OCI-LY7 (cell line): ENCODE measurements at regions not wholly inside any gene's neighbourhood (a gene's known extent, or its start where the extent isn't known, plus 50 kb on each side); places are given as distances from the start of the nearest gene placed in this dataset.

ENCODE experiments used
- BruUV-seq: library from RNA; stranded (reverse); fragments of 400-500 nt; replicated peaks from 2 replicates; lab custom pipeline; 2021; lab: Mats Ljungman, UMichigan
- CTCF ChIA-PET: fragments of 300-600 bp; sonication (Branson Sonifier 250); formaldehyde crosslinking; loops from one replicate; lab custom pipeline; 2022; ENCODE audit warnings: antibody characterized with exemption; ENCODE audit not compliant: unreplicated experiment; lab: Charles Lee
- POLR2A ChIA-PET: fragments of 300-600 bp; sonication (Branson Sonifier 250); formaldehyde crosslinking; loops from one replicate; lab custom pipeline; 2022; ENCODE audit warnings: antibody characterized with exemption; lab: Charles Lee
- DNase-seq: peaks from one replicate; pipeline ENCODE4 v3.0.0-alpha.2; 2015; ENCODE audit warnings: low spot score
- H2AFZ ChIP-seq: fragments of 200-600 bp; sonication (generic), shearing (Covaris generic); 2 replicates; pipeline ENCODE4 v1.6.1; 2014; ENCODE audit warnings: mild to moderate bottlenecking, antibody characterized with exemption, low read length, moderate library complexity
- H3K27ac ChIP-seq: fragments of 200-600 bp; sonication (generic); 2 replicates; pipeline ENCODE4 v1.5.1; 2014; ENCODE audit warnings: mixed run types, low read depth, mild to moderate bottlenecking, moderate library complexity, low read length, inconsistent platforms; ENCODE audit not compliant: poor library complexity, severe bottlenecking
- H3K36me3 ChIP-seq: fragments of 200-600 bp; sonication (generic); 2 replicates; pipeline ENCODE4 v1.6.1; 2014; ENCODE audit warnings: mild to moderate bottlenecking, antibody characterized with exemption, low read length, moderate library complexity, mixed read lengths; ENCODE audit not compliant: insufficient read depth
- H3K4me1 ChIP-seq: fragments of 200-600 bp; sonication (generic); 2 replicates; pipeline ENCODE4 v1.5.1; 2014; ENCODE audit warnings: mild to moderate bottlenecking, low read length; ENCODE audit not compliant: insufficient read depth, poor library complexity, severe bottlenecking
- H3K4me2 ChIP-seq: fragments of 200-600 bp; sonication (generic); 2 replicates; pipeline ENCODE4 v1.6.1; 2014; ENCODE audit warnings: mild to moderate bottlenecking, low read length
- H3K4me3 ChIP-seq: fragments of 200-600 bp; sonication (generic); 2 replicates; pipeline ENCODE4 v1.5.1; 2014; ENCODE audit warnings: mild to moderate bottlenecking, low read depth, low read length; ENCODE audit not compliant: poor library complexity, severe bottlenecking
- H3K79me2 ChIP-seq: fragments of 200-600 bp; sonication (generic); 2 replicates; pipeline ENCODE4 v1.6.1; 2016; ENCODE audit warnings: low read depth, mild to moderate bottlenecking, low read length, moderate library complexity, mixed read lengths; ENCODE audit not compliant: insufficient read depth
- H3K9me2 ChIP-seq: fragments of 200-600 bp; sonication (generic); 2 replicates; pipeline ENCODE4 v1.6.1; 2016; ENCODE audit warnings: mild to moderate bottlenecking, low read length, mixed read lengths; ENCODE audit not compliant: insufficient read depth
- H3K9me3 ChIP-seq: fragments of 200-600 bp; sonication (generic); 2 replicates; pipeline ENCODE4 v1.6.1; 2014; ENCODE audit warnings: mild to moderate bottlenecking, mixed run types, low read length, mixed read lengths
- H4K20me1 ChIP-seq: fragments of 200-600 bp; sonication (generic); 2 replicates; pipeline ENCODE4 v1.6.1; 2014; ENCODE audit warnings: mild to moderate bottlenecking, antibody characterized with exemption, low read length, moderate library complexity, mixed read lengths; ENCODE audit not compliant: insufficient read depth
- EZH2phosphoT487 ChIP-seq: fragments of 200-600 bp; sonication (generic); IDR thresholded peaks from 2 replicates; pipeline ENCODE4 v1.6.1; 2018; ENCODE audit warnings: low read depth, borderline replicate concordance, mild to moderate bottlenecking, mixed run types, antibody characterized with exemption, low read length, moderate library complexity, mixed read lengths
- intact Hi-C: fragments of 100-400 bp; cut with micrococcal nuclease; formaldehyde crosslinking; loops from one replicate; pipeline ENCODE4 v1.10.0; 2022; ENCODE audit not compliant: unreplicated experiment
- TF ChIP-seq, protein P1 (sequence below): fragments of 200-600 bp; sonication (generic); conservative IDR thresholded peaks from 2 replicates; pipeline ENCODE4 v1.5.1; 2014; ENCODE audit warnings: mild to moderate bottlenecking, antibody characterized with exemption, low read length, moderate library complexity, mixed read lengths

GRCh38 chr6:126235363-126235762, 104.6 kb upstream of the CENPW start:
- Histone ChIP-seq H3K9me3 (no peaks in the 10 kb centered on the region), H3K4me3 (no peak overlapping the region), H3K4me2 (no peak overlapping the region), H3K79me2 (no peaks in the 10 kb centered on the region), H2AFZ (no peak overlapping the region), H3K36me3 (no peaks in the 10 kb centered on the region), H3K27ac (no peak overlapping the region), H4K20me1 (no peaks in the 10 kb centered on the region), H3K4me1 (no peaks in the 10 kb centered on the region), H3K9me2 (no peaks in the 10 kb centered on the region)
- TF ChIP-seq, protein P1, sequence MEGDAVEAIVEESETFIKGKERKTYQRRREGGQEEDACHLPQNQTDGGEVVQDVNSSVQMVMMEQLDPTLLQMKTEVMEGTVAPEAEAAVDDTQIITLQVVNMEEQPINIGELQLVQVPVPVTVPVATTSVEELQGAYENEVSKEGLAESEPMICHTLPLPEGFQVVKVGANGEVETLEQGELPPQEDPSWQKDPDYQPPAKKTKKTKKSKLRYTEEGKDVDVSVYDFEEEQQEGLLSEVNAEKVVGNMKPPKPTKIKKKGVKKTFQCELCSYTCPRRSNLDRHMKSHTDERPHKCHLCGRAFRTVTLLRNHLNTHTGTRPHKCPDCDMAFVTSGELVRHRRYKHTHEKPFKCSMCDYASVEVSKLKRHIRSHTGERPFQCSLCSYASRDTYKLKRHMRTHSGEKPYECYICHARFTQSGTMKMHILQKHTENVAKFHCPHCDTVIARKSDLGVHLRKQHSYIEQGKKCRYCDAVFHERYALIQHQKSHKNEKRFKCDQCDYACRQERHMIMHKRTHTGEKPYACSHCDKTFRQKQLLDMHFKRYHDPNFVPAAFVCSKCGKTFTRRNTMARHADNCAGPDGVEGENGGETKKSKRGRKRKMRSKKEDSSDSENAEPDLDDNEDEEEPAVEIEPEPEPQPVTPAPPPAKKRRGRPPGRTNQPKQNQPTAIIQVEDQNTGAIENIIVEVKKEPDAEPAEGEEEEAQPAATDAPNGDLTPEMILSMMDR: no peak
- no peak for TF ChIP-seq EZH2phosphoT487
- no TSS peak for BruUV-seq
- POLR2A ChIA-PET: no interaction called here
- DNase-seq: no peak
- intact Hi-C loops: no loop called here
- CTCF ChIA-PET: no interaction called here

- BruUV-seq: no TSS peak
- POLR2A ChIA-PET: interaction anchor here (1.2 kb wide), 1 partner anchor 19 kb away, joined by 3 read pairs; no protein-coding TSS in a partner anchor
- Histone ChIP-seq H3K4me1 (no peaks in the 10 kb centered on the region), H3K9me2 (no peaks in the 10 kb centered on the region), H3K79me2 (no peaks in the 10 kb centered on the region), H3K4me3 (no peak overlapping the region), H3K4me2 (no peak overlapping the region), H3K27ac (no peak overlapping the region), H4K20me1 (no peaks in the 10 kb centered on the region), H2AFZ (no peak overlapping the region), H3K9me3 (no peaks in the 10 kb centered on the region), H3K36me3 (no peaks in the 10 kb centered on the region)
- CTCF ChIA-PET: no interaction called here
- TF ChIP-seq, protein P1: no peak
- TF ChIP-seq EZH2phosphoT487: no peak
- DNase-seq: no peak
- intact Hi-C loops: no loop called here
These were observed 94.8 kb upstream of the CENPW start for GRCh38 chr6:126245077-126245476.

- no peak for DNase-seq
- H3K79me2 ChIP-seq: no peaks in the 10 kb centered on the region
- H3K36me3 ChIP-seq: no peaks in the 10 kb centered on the region
- TF ChIP-seq, protein P1: peak; percentile 35; the same call in 1 of the 2 replicates
- no peak for TF ChIP-seq EZH2phosphoT487
- no peaks in the 10 kb centered on the region for H3K9me3 ChIP-seq
- H2AFZ ChIP-seq: no peak overlapping the region
- no peak overlapping the region for H3K4me2 ChIP-seq
- intact Hi-C loops: no loop called here
- no peaks in the 10 kb centered on the region for H3K4me1 ChIP-seq
- POLR2A ChIA-PET: interaction anchor here (0.6 kb wide), 1 partner anchor 395 kb away, joined by 3 read pairs; no protein-coding TSS in a partner anchor
- no peaks in the 10 kb centered on the region for H3K9me2 ChIP-seq
- CTCF ChIA-PET: no interaction called here
- H4K20me1 ChIP-seq: no peaks in the 10 kb centered on the region
- BruUV-seq: no TSS peak
- H3K4me3 ChIP-seq: no peak overlapping the region
- H3K27ac ChIP-seq: no peak overlapping the region
These were observed 87.8 kb upstream of the CENPW start for GRCh38 chr6:126252154-126252553.
